GM12878 (cell line): ENCODE measurements at regions not wholly inside any gene's neighbourhood (a gene's known extent, or its start where the extent isn't known, plus 50 kb on each side); places are given as distances from the start of the nearest gene placed in this dataset.

Experiments used
- ATAC-seq: fragments of 200-7000 bp; cut with Tn5 transposase; 3 replicates; pipeline ENCODE4 v1.9.1; 2020; ENCODE audit warnings: mild to moderate bottlenecking, moderate library complexity
- BruUV-seq: library from RNA; stranded (reverse); fragments of 400-500 nt; replicated peaks from 2 replicates; lab custom pipeline; 2021; lab: Mats Ljungman, UMichigan
- CTCF ChIA-PET: fragments of 300-600 bp; sonication (Branson Sonifier 250); formaldehyde crosslinking; extraction: SDS; loops from one replicate; lab custom pipeline; 2021; ENCODE audit warnings: inconsistent platforms; lab: Yijun Ruan, JAX
- POLR2A ChIA-PET: fragments of 350-600 bp; formaldehyde crosslinking; extraction: SDS; loops from one replicate; lab custom pipeline; 2021; ENCODE audit warnings: inconsistent platforms; lab: Charles Lee
- RAD21 ChIA-PET: fragments of 300-600 bp; sonication (Branson Sonifier 250); formaldehyde crosslinking; loops from one replicate; lab custom pipeline; 2023; ENCODE audit warnings: antibody characterized with exemption; ENCODE audit not compliant: unreplicated experiment; lab: Charles Lee
- SMC1A ChIA-PET: fragments of 300-600 bp; sonication (Branson Sonifier 250); formaldehyde crosslinking; loops from one replicate; lab custom pipeline; 2023; ENCODE audit not compliant: unreplicated experiment, uncharacterized antibody; lab: Charles Lee
- DNase-seq: peaks from one replicate; pipeline ENCODE4 v3.0.0-alpha.2; 2011; ENCODE audit warnings: low read depth, low spot score
- FAIRE-seq: peaks from 3 replicates; lab custom pipeline; 2011; peaks lifted over from hg19 to GRCh38; lab: Jason Lieb, UNC
- H2AFZ ChIP-seq: 2 replicates; pipeline ENCODE4 v1.6.0; 2011; ENCODE audit warnings: low read depth, low read length, control low read depth; ENCODE audit not compliant: control insufficient read depth
- H3K27ac ChIP-seq: 2 replicates; pipeline ENCODE4 v1.5.1; 2011; ENCODE audit warnings: control low read depth; ENCODE audit not compliant: control insufficient read depth, insufficient read depth
- H3K27me3 ChIP-seq, 2 experiments: replicated peaks in 1 of 2; 2 replicates each; pipeline versions ENCODE4 v1.6.0 to v1.6.1; 2011; ENCODE audit warnings: low read length in 1 of 2; ENCODE audit not compliant: control insufficient read depth in 2 of 2, insufficient read depth in 2 of 2
- H3K36me3 ChIP-seq, 2 experiments: 2 replicates each; pipeline ENCODE4 v1.5.1; 2011; ENCODE audit warnings: low read length in 1 of 2; ENCODE audit not compliant: control insufficient read depth in 2 of 2, insufficient read depth in 2 of 2
- H3K4me1 ChIP-seq: 2 replicates; pipeline ENCODE4 v1.6.1; 2011; ENCODE audit warnings: mild to moderate bottlenecking, low read length, moderate library complexity, mixed read lengths; ENCODE audit not compliant: control insufficient read depth, insufficient read depth
- H3K4me2 ChIP-seq: 2 replicates; pipeline ENCODE4 v1.6.0; 2011; ENCODE audit warnings: control low read depth; ENCODE audit not compliant: control insufficient read depth, insufficient read depth
- H3K4me3 ChIP-seq: fragments of 200-600 bp; sonication (generic); 2 replicates; pipeline ENCODE4 v1.5.1; 2016
- H3K79me2 ChIP-seq: 2 replicates; pipeline ENCODE4 v1.6.0; 2011; ENCODE audit warnings: low read length; ENCODE audit not compliant: control insufficient read depth, insufficient read depth
- H3K9ac ChIP-seq: 2 replicates; pipeline ENCODE4 v1.8.0; 2011; ENCODE audit warnings: low read length, control low read depth, mixed read lengths; ENCODE audit not compliant: control insufficient read depth, insufficient read depth
- H3K9me3 ChIP-seq: replicated peaks from 3 replicates; pipeline ENCODE4 v1.5.1; 2011; ENCODE audit warnings: mild to moderate bottlenecking, low read length; ENCODE audit not compliant: control insufficient read depth, insufficient read depth
- H4K20me1 ChIP-seq: 2 replicates; pipeline ENCODE4 v1.6.0; 2011; ENCODE audit not compliant: control insufficient read depth, insufficient read depth
- CHD4 ChIP-seq: fragments of 200-600 bp; sonication (generic); IDR thresholded peaks from 2 replicates; pipeline ENCODE4 v1.6.1; 2016; ENCODE audit warnings: mild to moderate bottlenecking
- EP300 ChIP-seq, 2 experiments: fragments of 150-350 bp in 1 of 2; IDR thresholded peaks; 2 replicates each; pipeline ENCODE4 v1.6.1; 2011 to 2012; ENCODE audit warnings: low read depth in 2 of 2, low read length in 2 of 2, borderline replicate concordance in 1 of 2, improper control_type of control experiment in 1 of 2, inconsistent platforms in 1 of 2; ENCODE audit not compliant: control insufficient read depth in 1 of 2
- GABPA ChIP-seq: IDR thresholded peaks from 2 replicates; pipeline ENCODE4 v1.6.1; 2014; ENCODE audit warnings: antibody characterized with exemption, low read depth, mild to moderate bottlenecking, inconsistent platforms
- IKZF2 ChIP-seq, 2 experiments: fragments of 450-650 bp; IDR thresholded peaks; 2 replicates each; pipeline ENCODE4 v1.6.1; 2017; ENCODE audit warnings: mild to moderate bottlenecking in 2 of 2, moderate library complexity in 2 of 2
- MEF2B ChIP-seq: fragments of 450-650 bp; IDR thresholded peaks from 2 replicates; pipeline ENCODE4 v1.6.1; 2018; ENCODE audit warnings: mild to moderate bottlenecking, moderate library complexity; ENCODE audit not compliant: partially characterized antibody, poor library complexity, severe bottlenecking
- NR2C2 ChIP-seq: IDR thresholded peaks from 2 replicates; pipeline ENCODE4 v1.6.1; 2011; ENCODE audit warnings: borderline replicate concordance, low read depth; ENCODE audit not compliant: control insufficient read depth, insufficient read length
- PML ChIP-seq: IDR thresholded peaks from 2 replicates; pipeline ENCODE4 v1.6.1; 2012; ENCODE audit warnings: low read length, inconsistent platforms
- RFX5 ChIP-seq: IDR thresholded peaks from 2 replicates; pipeline ENCODE4 v1.6.1; 2011; ENCODE audit warnings: low read depth, low read length, improper control_type of control experiment
- STAT1 ChIP-seq: fragments of 450-650 bp; conservative IDR thresholded peaks from 2 replicates; pipeline ENCODE4 v1.6.1; 2014; ENCODE audit warnings: antibody characterized with exemption, mild to moderate bottlenecking
- STAT3 ChIP-seq: IDR thresholded peaks from 2 replicates; pipeline ENCODE4 v1.6.1; 2011; ENCODE audit warnings: low read depth, low read length, improper control_type of control experiment
- TBL1XR1 ChIP-seq: IDR thresholded peaks from 2 replicates; pipeline ENCODE4 v1.6.1; 2012; ENCODE audit warnings: low read depth, low read length, improper control_type of control experiment
- YY1 ChIP-seq: IDR thresholded peaks from 2 replicates; pipeline ENCODE4 v1.6.1; 2011; ENCODE audit warnings: low read depth, mild to moderate bottlenecking, low read length
- ZBTB11 ChIP-seq: fragments of 450-650 bp; formaldehyde crosslinking; IDR thresholded peaks from 2 replicates; pipeline ENCODE4 v1.5.0; 2022; ENCODE audit warnings: mild to moderate bottlenecking, missing genetic modification characterization
- ZZZ3 ChIP-seq: IDR thresholded peaks from 2 replicates; pipeline ENCODE4 v1.6.1; 2011; ENCODE audit warnings: low read depth; ENCODE audit not compliant: control insufficient read depth, insufficient read length
- WGBS: methylation state at CpG from one replicate; pipeline ENCODE4 v1.1.6; 2016; ENCODE audit warnings: low lambda C conversion rate; ENCODE audit not compliant: insufficient replicate concordance, insufficient coverage; ENCODE audit errors: missing lambda C conversion rate; 5-methylcytosine and 5-hydroxymethylcytosine counted together
- in situ Hi-C: fragments of 300-500 bp; cut with MboI; formaldehyde crosslinking; loops from 9 replicates; pipeline ENCODE4 v1.14.3; 2018; ENCODE audit warnings: mixed read lengths
- intact Hi-C: fragments of 100-400 bp; cut with micrococcal nuclease; formaldehyde crosslinking; loops from one replicate; pipeline ENCODE4 v1.14.2; 2022; ENCODE audit not compliant: unreplicated experiment

DNA sequence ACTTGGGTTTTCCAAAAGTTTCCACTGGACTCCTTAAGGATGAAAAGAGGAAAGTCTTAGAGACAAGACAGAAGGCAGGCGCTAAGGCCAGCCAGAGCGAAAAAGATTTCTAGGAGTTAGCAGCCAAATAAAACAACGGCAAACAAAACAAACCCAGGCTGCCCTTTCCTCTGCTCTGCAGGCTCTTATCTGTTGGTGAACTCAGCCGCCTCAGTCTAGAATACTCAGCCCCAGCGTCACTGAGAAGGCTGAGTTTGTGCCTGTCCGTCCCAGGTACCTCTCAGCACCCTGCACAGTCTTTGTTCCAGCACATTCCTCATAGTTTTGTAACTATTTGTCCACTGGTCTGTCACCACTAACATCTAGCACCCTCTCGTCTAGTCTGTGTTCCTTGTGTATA, 75.6 kb upstream of the FAM9C start:
- Histone ChIP-seq H3K79me2 (no peaks in the 10 kb centered on the region), H2AFZ (no peak overlapping the region), H3K9me3 (peaks cover 7% of the 10 kb centered on the region), H3K27me3 (no peaks in the 10 kb centered on the region), H3K4me3 (no peak overlapping the region), H3K36me3 (no peaks in the 10 kb centered on the region), H3K9ac (no peak overlapping the region), H3K4me1 (peaks cover 9% of the 10 kb centered on the region), H3K27ac (no peak overlapping the region), H3K4me2 (no peak overlapping the region), H4K20me1 (no peaks in the 10 kb centered on the region)
- CTCF ChIA-PET: no interaction called here
- TF ChIP-seq ZZZ3 (no peak), RFX5 (no peak), IKZF2 (IDR thresholded peaks at IDR 0.05) (no peak), CHD4 (no peak), MEF2B (no peak), ZBTB11 (CRISPR knock-in tag) (no peak), STAT1 (no peak), STAT3 (no peak), TBL1XR1 (no peak), GABPA (no peak), NR2C2 (no peak), EP300 (IDR thresholded peaks at IDR 0.05; ENCODE audit: borderline replicate concordance in 1 of 2, control insufficient read depth in 1 of 2, low read depth in 2 of 2, low read length in 2 of 2) (no peak), YY1 (no peak), PML (no peak)
- BruUV-seq: no TSS peak
- 66% methylated on average over 7 of the region's 7 CpGs for WGBS
- intact Hi-C loops (no loop called here), in situ Hi-C loops (no loop called here)
- POLR2A ChIA-PET: interaction anchor here (1.2 kb wide), 1 partner anchor 20 kb away, joined by 3 read pairs; no protein-coding TSS in a partner anchor
- SMC1A ChIA-PET: interaction anchor here (0.6 to 1.1 kb wide), 3 partner anchors 11 to 137 kb away, joined by 3 read pairs; no protein-coding TSS in a partner anchor
- RAD21 ChIA-PET: no interaction called here
- DNase-seq: no peak
- FAIRE-seq: no peak
- no peak for ATAC-seq
